ENCODE measurements at regions not wholly inside any gene's neighbourhood (a gene's known extent, or its start where the extent isn't known, plus 50 kb on each side); places are given as distances from the start of the nearest gene placed in this dataset.

- ATAC-seq: no peak
- no peak for TF ChIP-seq ZNF565 (CRISPR knock-in tag; conservative IDR thresholded peaks at IDR 0.05; ENCODE audit: low read depth)
- no peak for TF ChIP-seq POU6F1 (CRISPR knock-in tag; IDR thresholded peaks at IDR 0.05; ENCODE audit: borderline replicate concordance, low read depth)
- TF ChIP-seq ZFP3 (CRISPR knock-in tag; IDR thresholded peaks at IDR 0.05): no peak
- TF ChIP-seq ARNTL (CRISPR knock-in tag; IDR thresholded peaks at IDR 0.05; ENCODE audit: borderline replicate concordance, low read depth): no peak
- TF ChIP-seq SNAI2 (CRISPR knock-in tag; IDR thresholded peaks at IDR 0.05): no peak
- no peak for TF ChIP-seq TCF4 (CRISPR knock-in tag; IDR thresholded peaks at IDR 0.05; ENCODE audit: borderline replicate concordance)
- TF ChIP-seq ZFP30 (CRISPR knock-in tag; IDR thresholded peaks at IDR 0.05): no peak
- no peak for TF ChIP-seq PPARA (CRISPR knock-in tag; IDR thresholded peaks at IDR 0.05; ENCODE audit: borderline replicate concordance)
- TF ChIP-seq GLIS3 (CRISPR knock-in tag; IDR thresholded peaks at IDR 0.05): no peak
- no peak for TF ChIP-seq ZNF8 (CRISPR knock-in tag; IDR thresholded peaks at IDR 0.05)
- TF ChIP-seq PATZ1 (CRISPR knock-in tag; IDR thresholded peaks at IDR 0.05; ENCODE audit: borderline replicate concordance): no peak
- no peak for TF ChIP-seq CSDC2 (CRISPR knock-in tag; IDR thresholded peaks at IDR 0.05)
- TF ChIP-seq TSHZ2 (CRISPR knock-in tag; IDR thresholded peaks at IDR 0.05): no peak
- TF ChIP-seq ISL1 (CRISPR knock-in tag; IDR thresholded peaks at IDR 0.05): no peak
- TF ChIP-seq OSR1 (CRISPR knock-in tag; IDR thresholded peaks at IDR 0.05): no peak
Measured at GRCh38 chr4:33052241-33052640, 2332.1 kb downstream of the PCDH7 start.

DNA sequence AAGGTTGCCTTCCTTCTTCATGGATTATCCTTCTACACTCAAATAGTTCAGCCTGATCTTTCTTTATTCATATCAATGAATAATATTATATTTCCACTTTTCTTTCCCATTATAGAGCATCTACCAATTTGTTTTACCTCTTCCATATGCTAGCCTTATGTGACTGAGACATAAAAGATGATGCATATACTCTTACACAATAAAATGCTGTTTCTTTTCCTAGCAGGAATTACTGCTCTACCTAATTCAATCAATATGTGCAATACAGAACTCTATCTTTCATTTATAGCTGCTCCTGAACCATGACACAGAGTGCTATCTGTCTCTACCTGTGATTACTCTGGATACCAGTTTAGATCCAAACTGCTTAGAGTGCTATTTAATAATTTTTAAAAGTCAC, 2334.0 kb downstream of the PCDH7 start:
- ATAC-seq: no peak
- TF ChIP-seq TCF4 (CRISPR knock-in tag; IDR thresholded peaks at IDR 0.05; ENCODE audit: borderline replicate concordance): no peak
- no peak for TF ChIP-seq ZC3H10 (CRISPR knock-in tag; IDR thresholded peaks at IDR 0.05)
- no peak for TF ChIP-seq ESRRG (CRISPR knock-in tag; IDR thresholded peaks at IDR 0.05)
- no peak for TF ChIP-seq CREB5 (CRISPR knock-in tag; IDR thresholded peaks at IDR 0.05; ENCODE audit: low read depth)
- no peak for TF ChIP-seq ARNTL (CRISPR knock-in tag; IDR thresholded peaks at IDR 0.05; ENCODE audit: borderline replicate concordance, low read depth)
- no peak for TF ChIP-seq PATZ1 (CRISPR knock-in tag; IDR thresholded peaks at IDR 0.05; ENCODE audit: borderline replicate concordance)
- TF ChIP-seq PPARA (CRISPR knock-in tag; IDR thresholded peaks at IDR 0.05; ENCODE audit: borderline replicate concordance): no peak
- no peak for TF ChIP-seq ZFP3 (CRISPR knock-in tag; IDR thresholded peaks at IDR 0.05)
- no peak for TF ChIP-seq BACH2 (CRISPR knock-in tag; IDR thresholded peaks at IDR 0.05; ENCODE audit: borderline replicate concordance)
- TF ChIP-seq ISL1 (CRISPR knock-in tag; IDR thresholded peaks at IDR 0.05): no peak
- no peak for TF ChIP-seq ZNF565 (CRISPR knock-in tag; conservative IDR thresholded peaks at IDR 0.05; ENCODE audit: low read depth)
- no peak for TF ChIP-seq POU6F1 (CRISPR knock-in tag; IDR thresholded peaks at IDR 0.05; ENCODE audit: borderline replicate concordance, low read depth)
- TF ChIP-seq CSDC2 (CRISPR knock-in tag; IDR thresholded peaks at IDR 0.05): no peak
- TF ChIP-seq ZFP30 (CRISPR knock-in tag; IDR thresholded peaks at IDR 0.05): no peak
- TF ChIP-seq, protein P1, sequence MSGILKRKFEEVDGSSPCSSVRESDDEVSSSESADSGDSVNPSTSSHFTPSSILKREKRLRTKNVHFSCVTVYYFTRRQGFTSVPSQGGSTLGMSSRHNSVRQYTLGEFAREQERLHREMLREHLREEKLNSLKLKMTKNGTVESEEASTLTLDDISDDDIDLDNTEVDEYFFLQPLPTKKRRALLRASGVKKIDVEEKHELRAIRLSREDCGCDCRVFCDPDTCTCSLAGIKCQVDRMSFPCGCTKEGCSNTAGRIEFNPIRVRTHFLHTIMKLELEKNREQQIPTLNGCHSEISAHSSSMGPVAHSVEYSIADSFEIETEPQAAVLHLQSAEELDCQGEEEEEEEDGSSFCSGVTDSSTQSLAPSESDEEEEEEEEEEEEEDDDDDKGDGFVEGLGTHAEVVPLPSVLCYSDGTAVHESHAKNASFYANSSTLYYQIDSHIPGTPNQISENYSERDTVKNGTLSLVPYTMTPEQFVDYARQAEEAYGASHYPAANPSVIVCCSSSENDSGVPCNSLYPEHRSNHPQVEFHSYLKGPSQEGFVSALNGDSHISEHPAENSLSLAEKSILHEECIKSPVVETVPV (CRISPR knock-in tag; IDR thresholded peaks at IDR 0.05): no peak

Measured in SK-N-SH treated with all-trans-retinoic acid at 6 μM for 48 hours (cell line).